ENCODE measurements at regions not wholly inside any gene's neighbourhood (a gene's known extent, or its start where the extent isn't known, plus 50 kb on each side); places are given as distances from the start of the nearest gene placed in this dataset.

- DNase-seq, result no peak
- Histone ChIP-seq H3K27ac (no peak overlapping the region), H3K9me3 (no peaks in the 10 kb centered on the region), H3K27me3 (ENCODE audit: insufficient read depth in 3 of 3, low read length in 2 of 3) (no peaks in the 10 kb centered on the region), H3K4me1 (no peaks in the 10 kb centered on the region), H3K36me3 (ENCODE audit: insufficient read depth in 1 of 2, low read depth in 1 of 2) (no peaks in the 10 kb centered on the region), H3K4me3 (no peak overlapping the region)
- TF ChIP-seq, protein P1, sequence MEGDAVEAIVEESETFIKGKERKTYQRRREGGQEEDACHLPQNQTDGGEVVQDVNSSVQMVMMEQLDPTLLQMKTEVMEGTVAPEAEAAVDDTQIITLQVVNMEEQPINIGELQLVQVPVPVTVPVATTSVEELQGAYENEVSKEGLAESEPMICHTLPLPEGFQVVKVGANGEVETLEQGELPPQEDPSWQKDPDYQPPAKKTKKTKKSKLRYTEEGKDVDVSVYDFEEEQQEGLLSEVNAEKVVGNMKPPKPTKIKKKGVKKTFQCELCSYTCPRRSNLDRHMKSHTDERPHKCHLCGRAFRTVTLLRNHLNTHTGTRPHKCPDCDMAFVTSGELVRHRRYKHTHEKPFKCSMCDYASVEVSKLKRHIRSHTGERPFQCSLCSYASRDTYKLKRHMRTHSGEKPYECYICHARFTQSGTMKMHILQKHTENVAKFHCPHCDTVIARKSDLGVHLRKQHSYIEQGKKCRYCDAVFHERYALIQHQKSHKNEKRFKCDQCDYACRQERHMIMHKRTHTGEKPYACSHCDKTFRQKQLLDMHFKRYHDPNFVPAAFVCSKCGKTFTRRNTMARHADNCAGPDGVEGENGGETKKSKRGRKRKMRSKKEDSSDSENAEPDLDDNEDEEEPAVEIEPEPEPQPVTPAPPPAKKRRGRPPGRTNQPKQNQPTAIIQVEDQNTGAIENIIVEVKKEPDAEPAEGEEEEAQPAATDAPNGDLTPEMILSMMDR (IDR thresholded peaks at IDR 0.05), result no peak
- WGBS, 3 donors, result 68 to 82% (median 72%) methylated on average over 6 of the region's 6 CpGs
- ATAC-seq, result no peak
- intact Hi-C loops (cut with DNase I), result no loop called here
Observed at GRCh38 chr5:6875376-6875775, 162.1 kb downstream of the TENT4A start.

DNA sequence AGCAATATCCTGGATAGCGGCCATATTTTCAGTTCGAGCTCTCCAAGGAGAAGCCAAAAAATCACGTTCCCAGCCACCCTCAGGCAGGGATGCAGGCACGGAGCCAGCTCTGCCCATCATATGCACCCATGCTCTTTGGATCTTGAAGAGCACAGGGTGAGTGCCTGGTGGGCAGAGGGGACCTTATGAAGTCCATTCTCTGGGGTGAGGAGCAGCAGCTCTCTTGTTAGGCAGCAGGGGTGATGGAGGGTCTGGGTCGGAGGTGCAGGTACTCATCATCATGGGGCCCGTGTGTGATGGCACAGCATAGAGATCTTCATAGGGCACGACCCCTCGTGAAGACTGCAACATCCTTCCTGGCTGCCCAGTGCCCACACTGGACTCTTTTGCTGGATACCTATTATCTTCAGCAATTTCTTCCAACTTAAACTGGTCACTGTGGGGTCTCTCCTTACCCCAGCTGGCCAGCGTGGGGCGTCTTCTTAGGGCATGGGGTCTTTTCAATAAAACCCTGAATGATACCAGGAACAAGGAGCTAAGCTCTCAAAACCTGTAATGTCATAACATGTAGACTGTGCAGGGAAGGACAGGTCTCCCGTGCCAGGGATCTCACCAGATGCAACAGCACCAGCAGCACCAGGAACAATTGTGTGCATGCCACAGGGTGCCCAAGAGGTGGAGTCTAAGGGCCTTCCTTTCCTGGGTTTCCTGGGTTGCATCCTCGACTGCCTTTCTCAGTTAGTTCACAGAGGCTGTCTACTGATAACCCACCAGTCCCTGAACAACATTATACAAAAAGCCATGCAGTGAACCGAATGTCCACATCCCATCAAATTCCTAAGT, 165.0 kb downstream of the TENT4A start:
- no peaks in the 10 kb centered on the region for H3K9me3 ChIP-seq
- intact Hi-C loops (cut with DNase I), result no loop called here

DNA sequence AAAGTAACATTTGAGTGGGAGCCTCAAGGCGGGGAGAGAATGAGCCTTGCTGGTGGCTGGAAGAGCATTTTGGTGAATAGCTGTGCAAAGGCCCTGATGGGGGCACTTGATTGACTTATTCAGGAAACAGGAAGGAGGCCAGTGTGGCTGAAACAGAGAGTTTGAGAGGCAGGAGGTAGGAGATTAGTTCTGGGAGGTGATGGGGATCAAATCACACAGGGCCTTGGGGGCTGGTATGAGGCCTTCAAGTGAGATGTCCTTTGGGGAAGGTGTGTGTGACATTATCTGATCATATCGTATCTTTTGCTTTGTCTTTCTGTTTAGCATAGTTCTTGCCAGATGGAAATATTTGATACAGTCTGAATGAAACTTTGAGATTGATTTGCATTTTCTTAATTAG, 172.3 kb downstream of the TENT4A start:
- ATAC-seq, result no peak
- Histone ChIP-seq H3K27me3 (ENCODE audit: insufficient read depth in 3 of 3, low read length in 2 of 3) (no peaks in the 10 kb centered on the region), H3K9me3 (peaks cover 14% of the 10 kb centered on the region), H3K36me3 (ENCODE audit: insufficient read depth in 1 of 2, low read depth in 1 of 2) (no peaks in the 10 kb centered on the region), H3K4me3 (no peak overlapping the region), H3K4me1 (no peaks in the 10 kb centered on the region), H3K27ac (no peak overlapping the region)
- intact Hi-C loops (cut with DNase I), result no loop called here
- no peak for DNase-seq
- TF ChIP-seq, protein P1 (IDR thresholded peaks at IDR 0.05), result no peak
- 87 to 89% (median 88%) methylated on average over 2 of the region's 2 CpGs for WGBS, 3 donors

More for the DNA sequence above, 165.0 kb downstream of the TENT4A start:
- H3K4me3 ChIP-seq, result no peak overlapping the region
- 72 to 79% (median 76%) methylated on average over 13 of the region's 13 CpGs for WGBS, 3 donors
- no peaks in the 10 kb centered on the region for H3K4me1 ChIP-seq
- DNase-seq (no peak), ATAC-seq (no peak)
- TF ChIP-seq, protein P1 (IDR thresholded peaks at IDR 0.05), result no peak
- no peaks in the 10 kb centered on the region for H3K36me3 ChIP-seq (ENCODE audit: insufficient read depth in 1 of 2, low read depth in 1 of 2)
- no peaks in the 10 kb centered on the region for H3K27me3 ChIP-seq (ENCODE audit: insufficient read depth in 3 of 3, low read length in 2 of 3)
- no peak overlapping the region for H3K27ac ChIP-seq

- peaks cover 14% of the 10 kb centered on the region for H3K9me3 ChIP-seq
- no peak overlapping the region for H3K4me3 ChIP-seq
- WGBS, 3 donors, result 56 to 67% (median 59%) methylated on average over 3 of the region's 3 CpGs
- H3K27ac ChIP-seq, result no peak overlapping the region
- intact Hi-C loops (cut with DNase I), result no loop called here
- DNase-seq (no peak), ATAC-seq (no peak)
- H3K4me1 ChIP-seq, result no peaks in the 10 kb centered on the region
- no peaks in the 10 kb centered on the region for H3K36me3 ChIP-seq (ENCODE audit: insufficient read depth in 1 of 2, low read depth in 1 of 2)
- no peaks in the 10 kb centered on the region for H3K27me3 ChIP-seq (ENCODE audit: insufficient read depth in 3 of 3, low read length in 2 of 3)
- TF ChIP-seq, protein P1 (IDR thresholded peaks at IDR 0.05), result no peak
Observed at GRCh38 chr5:6886866-6887265, 173.6 kb downstream of the TENT4A start.

- Histone ChIP-seq H3K4me3 (no peak overlapping the region), H3K9me3 (peaks cover 14% of the 10 kb centered on the region), H3K36me3 (ENCODE audit: insufficient read depth in 1 of 2, low read depth in 1 of 2) (no peaks in the 10 kb centered on the region), H3K27ac (no peak overlapping the region), H3K4me1 (no peaks in the 10 kb centered on the region), H3K27me3 (ENCODE audit: insufficient read depth in 3 of 3, low read length in 2 of 3) (no peaks in the 10 kb centered on the region)
- intact Hi-C loops (cut with DNase I), result no loop called here
- TF ChIP-seq, protein P1 (IDR thresholded peaks at IDR 0.05), result no peak
- 87 to 97% (median 91%) methylated on average over 1 of the region's 1 CpG for WGBS, 3 donors
- no peak for DNase-seq
- ATAC-seq, result no peak
Observed at GRCh38 chr5:6889030-6889429, 175.8 kb downstream of the TENT4A start.

Measured in psoas muscle (tissue), 7 donors.